ENCODE measurements at regions not wholly inside any gene's neighbourhood (a gene's known extent, or its start where the extent isn't known, plus 50 kb on each side); places are given as distances from the start of the nearest gene placed in this dataset.
"Not testable (repeated sequence)": the region's sequence is repeated elsewhere in the genome, so short reads cannot be mapped to it uniquely, and the experiment has no call there.

- DNase-seq: peak; percentile 64
These were observed 51.2 kb upstream of the CARD11 start for GRCh38 chr7:3094701-3095445.

DNA sequence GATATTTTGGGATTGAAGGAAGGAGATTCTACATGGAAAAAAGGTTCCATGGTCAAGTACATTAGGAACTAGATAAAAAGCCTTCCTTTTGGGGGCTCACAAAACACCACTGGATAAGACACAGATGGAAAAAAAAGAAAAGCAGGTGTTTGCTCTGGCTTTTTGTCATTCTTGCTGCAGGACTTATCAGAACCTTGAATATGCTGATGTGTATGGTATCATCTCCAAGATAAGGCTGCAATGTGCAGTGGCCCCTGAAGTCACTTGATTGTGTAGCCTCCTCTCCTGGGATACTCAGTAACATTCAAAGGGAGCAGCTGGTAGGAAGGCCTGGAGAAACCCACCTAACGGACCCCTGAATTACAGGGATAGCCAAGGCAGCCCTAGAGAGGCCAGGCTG is 54.1 kb upstream of the CARD11 start:
- DNase-seq: no peak

DNA sequence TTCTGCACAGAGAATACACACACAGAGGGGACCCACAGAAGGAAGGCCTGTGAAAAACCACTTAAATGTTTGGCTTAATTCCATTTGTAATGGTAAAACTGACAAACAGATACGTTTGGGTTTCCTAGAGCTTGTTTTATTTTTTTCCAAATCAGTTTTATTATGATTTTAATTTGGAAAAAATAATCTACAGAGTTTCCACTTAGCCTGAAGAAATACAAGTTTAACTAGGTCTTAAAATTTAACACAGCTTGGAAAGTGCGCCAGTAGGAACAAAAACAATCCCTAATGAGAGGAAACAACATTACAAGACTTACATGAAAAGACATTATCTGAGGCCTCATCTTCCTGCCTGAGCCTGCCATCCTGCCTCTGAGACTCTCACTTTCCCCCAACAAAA is 58.5 kb upstream of the CARD11 start:
- no peak for DNase-seq

DNA sequence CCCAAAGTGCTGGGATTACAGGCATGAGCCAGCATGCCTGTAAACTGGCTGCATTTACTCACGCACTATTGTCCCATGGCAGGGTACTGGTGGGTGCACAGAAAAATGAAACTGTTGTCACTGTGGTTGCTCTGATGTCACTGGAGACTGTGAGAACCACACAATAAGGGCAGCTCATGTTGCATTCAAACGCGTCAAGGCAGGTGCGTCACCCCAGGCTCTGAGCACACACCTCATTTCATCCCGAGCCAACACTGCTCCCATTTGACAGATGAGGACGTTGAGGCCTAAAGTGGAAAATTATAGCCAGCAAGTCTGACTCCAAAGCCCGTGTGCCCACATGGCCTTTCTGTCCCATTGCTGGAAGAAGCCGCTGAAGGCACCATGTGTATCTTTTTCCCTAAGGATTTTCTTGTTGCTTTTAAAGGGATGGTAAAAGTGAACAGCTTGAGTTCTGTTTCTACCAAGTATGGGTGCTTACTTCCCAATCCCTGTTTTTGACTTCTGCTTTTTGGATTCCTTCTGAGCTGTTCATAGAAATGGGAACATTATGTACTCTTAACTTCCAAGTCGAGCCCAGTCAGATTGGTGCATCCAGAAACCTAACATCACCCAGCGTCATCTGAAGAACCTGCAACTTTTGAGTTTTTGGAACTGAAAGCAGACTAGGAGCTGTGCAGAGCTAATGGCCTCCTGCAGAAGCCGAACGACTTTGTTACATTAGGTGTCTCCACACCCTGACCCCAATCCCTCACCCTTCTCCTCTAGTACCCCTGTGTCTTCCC is 60.1 kb upstream of the CARD11 start:
- peak; percentile 62 for DNase-seq

- DNase-seq: no peak
These were observed 62.2 kb upstream of the CARD11 start for GRCh38 chr7:3105856-3106255.

GRCh38 chr7:3106361-3106826 is 62.7 kb upstream of the CARD11 start:
- DNase-seq: peak; percentile 69

- DNase-seq: peak; percentile 30
These were observed 63.6 kb upstream of the CARD11 start for GRCh38 chr7:3107228-3107763.

- peak; percentile 25 for DNase-seq
These were observed 64.4 kb upstream of the CARD11 start for GRCh38 chr7:3107889-3108570.

- DNase-seq: no peak
These were observed 65.7 kb upstream of the CARD11 start for GRCh38 chr7:3109311-3109915.

DNA sequence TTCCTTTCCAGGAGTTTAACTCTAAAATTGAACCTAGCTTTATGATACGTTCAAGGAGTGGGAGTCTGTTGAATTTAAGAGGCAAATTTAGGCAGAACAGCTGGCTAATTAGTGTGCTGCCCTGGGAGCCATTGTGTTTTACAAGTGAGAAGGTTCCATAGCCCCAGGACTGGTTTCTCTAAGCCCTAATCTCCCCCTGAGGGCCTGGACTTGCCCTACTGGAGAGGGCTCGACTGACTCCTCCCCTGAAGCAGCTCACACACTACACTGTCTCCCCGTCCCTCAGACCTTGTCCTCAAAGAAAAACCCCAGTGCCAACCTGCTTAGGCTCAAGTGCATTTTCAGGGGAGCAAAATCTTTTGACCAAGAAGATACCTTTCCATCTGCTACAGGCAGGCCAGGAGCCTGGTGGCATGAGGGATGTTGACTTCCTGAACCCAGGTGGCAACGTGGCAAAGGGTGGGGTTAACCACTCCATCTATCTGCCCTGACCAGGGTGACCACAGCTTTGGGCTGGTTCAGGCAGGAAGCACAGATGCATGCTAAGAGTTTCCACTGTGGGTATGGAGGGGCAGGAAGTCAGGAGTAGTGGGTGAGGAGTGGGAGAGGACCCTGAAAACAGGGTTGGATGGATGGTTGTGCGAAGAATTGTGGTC is 68.9 kb upstream of the CARD11 start:
- no peak for DNase-seq

DNA sequence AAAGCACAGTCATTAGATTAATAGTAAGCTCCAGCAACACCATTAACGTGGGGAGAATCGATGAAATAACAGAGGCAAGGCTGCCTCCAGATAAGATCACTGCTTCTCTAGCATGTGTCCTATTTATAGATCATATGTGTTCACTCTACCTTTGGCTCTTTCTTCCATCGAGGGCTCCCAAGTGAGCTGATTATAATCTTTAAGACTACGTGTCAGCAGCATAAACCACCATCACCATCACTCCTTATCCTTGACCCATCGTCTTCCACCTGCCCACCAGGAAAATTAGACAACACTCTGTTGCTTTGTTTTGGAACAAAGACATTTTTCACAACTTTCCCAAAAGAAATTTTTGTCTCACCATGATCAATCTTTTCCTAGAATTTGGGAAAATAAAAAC is 71.2 kb upstream of the CARD11 start:
- no peak for DNase-seq

GRCh38 chr7:3117081-3117480 is 73.4 kb upstream of the CARD11 start:
- no peak for DNase-seq

- DNase-seq: no peak
These were observed 74.0 kb upstream of the CARD11 start for GRCh38 chr7:3117488-3118231.

DNA sequence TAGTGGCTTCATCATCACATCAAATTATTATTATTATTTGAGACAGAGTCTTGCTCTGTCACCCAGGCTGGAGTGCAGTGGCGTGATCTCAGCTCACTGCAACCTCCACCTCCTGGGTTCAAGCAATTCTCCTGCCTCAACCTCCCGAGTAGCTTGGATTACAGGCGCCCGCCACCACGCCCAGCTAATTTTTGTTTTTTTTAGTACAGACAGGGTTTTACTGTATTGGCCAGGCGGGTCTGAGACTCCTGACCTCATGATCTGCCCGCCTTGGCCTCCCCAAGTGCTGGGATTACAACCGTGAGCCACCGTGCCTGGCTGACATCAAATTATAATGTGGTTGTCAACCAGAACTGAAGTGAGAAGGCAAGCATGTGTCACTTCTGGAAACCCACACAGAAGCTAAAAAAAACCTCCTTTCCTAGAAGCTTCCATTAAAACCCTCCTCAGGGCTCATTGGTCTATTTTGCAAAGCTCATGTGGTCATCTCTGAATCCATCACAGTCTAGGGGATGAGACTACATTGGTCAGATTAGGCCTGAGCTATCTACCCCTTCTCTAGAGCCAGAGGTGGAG is 75.8 kb upstream of the CARD11 start:
- DNase-seq: not testable (repeated sequence)

GRCh38 chr7:3119963-3120362 is 76.3 kb upstream of the CARD11 start:
- no peak for DNase-seq

GRCh38 chr7:3120513-3120912 is 76.8 kb upstream of the CARD11 start:
- no peak for DNase-seq

DNA sequence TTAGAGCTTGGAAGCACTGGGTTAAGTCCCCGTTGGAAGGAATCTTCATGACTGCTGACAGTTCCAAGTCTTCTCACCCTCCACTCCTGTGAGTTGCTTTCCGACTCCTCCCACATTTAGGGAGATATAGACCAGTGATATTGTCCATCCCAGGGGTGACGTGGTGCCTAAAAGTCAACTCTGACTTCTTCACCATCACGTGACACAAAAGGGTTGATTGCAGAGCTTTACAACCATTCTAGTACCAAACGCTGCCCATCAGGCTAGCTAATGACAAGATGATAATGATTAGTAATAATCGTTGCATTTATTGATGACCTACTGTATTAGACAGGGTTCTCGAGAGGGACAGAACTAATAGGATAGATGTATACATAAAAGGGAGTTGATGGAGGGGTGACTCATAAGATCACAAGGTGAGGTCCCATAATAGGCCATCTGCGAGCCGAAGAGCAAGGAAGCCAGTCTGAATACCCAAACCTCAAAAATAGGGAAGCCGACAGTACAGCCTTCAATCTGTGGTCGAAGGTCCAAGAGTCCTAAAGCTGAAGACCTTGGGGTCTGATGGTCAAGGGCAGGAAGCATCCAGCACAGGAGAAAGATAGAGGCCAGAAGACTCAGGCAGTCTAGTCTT is 85.3 kb upstream of the CARD11 start:
- no peak for DNase-seq

DNA sequence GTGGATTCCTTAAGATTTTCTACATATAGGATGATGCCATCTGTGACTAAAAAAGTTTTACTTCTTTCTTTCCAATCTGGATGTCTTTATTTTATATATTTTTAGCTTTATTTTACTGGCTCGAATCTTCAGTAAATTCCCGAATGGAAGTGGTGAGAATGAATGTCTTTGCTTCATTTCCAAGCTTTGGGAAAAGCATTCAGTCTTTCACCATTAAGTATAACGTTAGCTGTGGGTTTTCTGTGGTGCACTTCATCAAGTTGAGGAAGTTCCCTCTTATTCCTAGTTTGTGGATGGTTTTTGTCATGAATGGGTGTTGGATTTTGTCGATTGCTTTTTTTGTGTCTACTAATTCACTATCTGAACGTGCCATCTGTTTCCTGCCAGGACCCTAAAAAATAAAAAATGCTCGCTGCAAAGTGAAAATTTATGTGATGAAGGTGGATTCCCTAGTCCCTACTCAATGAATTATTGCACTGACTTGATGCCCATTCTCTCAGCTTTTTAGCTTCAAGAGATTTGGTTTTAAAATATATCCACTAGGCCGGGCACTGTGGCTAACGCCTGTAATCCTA is 90.2 kb upstream of the CARD11 start:
- no peak for DNase-seq

GRCh38 chr7:3134745-3135144 is 91.1 kb upstream of the CARD11 start:
- DNase-seq: peak; percentile 48

DNA sequence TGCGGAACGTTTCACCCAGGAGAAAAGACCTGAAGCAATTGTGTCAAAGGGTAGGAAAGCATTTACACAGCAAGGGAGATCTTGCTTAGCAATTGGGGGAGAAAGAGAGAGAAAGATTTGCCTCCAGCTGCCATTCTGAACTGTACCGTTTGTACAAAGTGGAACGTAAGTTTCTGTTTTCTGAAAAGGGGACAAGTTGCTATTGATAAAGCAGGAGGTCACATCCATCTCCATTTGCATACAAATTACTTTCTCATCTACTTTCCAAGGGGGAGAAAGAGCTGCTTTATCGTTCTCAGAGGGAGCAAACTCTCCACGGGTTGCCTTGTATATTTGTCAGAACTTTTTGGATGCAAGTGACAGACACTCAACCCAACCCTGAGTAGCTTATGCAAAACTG is 92.0 kb upstream of the CARD11 start:
- no peak for DNase-seq

Data from stimulated activated CD8-positive, alpha-beta memory T cell treated with anti-CD3 and anti-CD28 coated beads, Interleukin-4, amount 100 ng/mL, for 48 hours (primary cell).